GM23338 (cell line): ENCODE measurements at regions not wholly inside any gene's neighbourhood (a gene's known extent, or its start where the extent isn't known, plus 50 kb on each side); places are given as distances from the start of the nearest gene placed in this dataset.

Experiments
- ATAC-seq: fragments of 200-7000 bp; cut with Tn5 transposase; 3 replicates; pipeline ENCODE4 v1.9.1; 2020
- DNase-seq: peaks from one replicate; pipeline ENCODE4 v3.0.0-alpha.2; 2015; ENCODE audit warnings: low spot score
- H2AFZ ChIP-seq: fragments of 200-600 bp; sonication (generic); 2 replicates; pipeline ENCODE4 v1.8.0; 2016; ENCODE audit warnings: antibody characterized with exemption, mild to moderate bottlenecking, moderate library complexity
- H3F3A ChIP-seq: fragments of 200-600 bp; sonication (generic); replicated peaks from 2 replicates; pipeline ENCODE4 v1.8.0; 2017; ENCODE audit warnings: antibody characterized with exemption, mixed run types, low read depth
- H3K27ac ChIP-seq: fragments of 200-600 bp; sonication (generic); 2 replicates; pipeline ENCODE4 v1.6.1; 2016; ENCODE audit warnings: low read depth
- H3K27me3 ChIP-seq: fragments of 200-600 bp; sonication (generic); 2 replicates; pipeline ENCODE4 v1.8.0; 2016; ENCODE audit warnings: mild to moderate bottlenecking, mixed run types, moderate library complexity; ENCODE audit not compliant: insufficient read depth
- H3K36me3 ChIP-seq: fragments of 200-600 bp; sonication (generic); 2 replicates; pipeline ENCODE4 v1.8.0; 2016; ENCODE audit warnings: mild to moderate bottlenecking; ENCODE audit not compliant: insufficient read depth
- H3K4me1 ChIP-seq: fragments of 200-600 bp; sonication (generic); 2 replicates; pipeline ENCODE4 v1.8.0; 2016; ENCODE audit warnings: mild to moderate bottlenecking, moderate library complexity; ENCODE audit not compliant: insufficient read depth
- H3K4me2 ChIP-seq: fragments of 200-600 bp; sonication (generic); 2 replicates; pipeline ENCODE4 v1.7.1; 2017; ENCODE audit warnings: mixed run types
- H3K4me3 ChIP-seq: fragments of 200-600 bp; sonication (generic); 2 replicates; pipeline ENCODE4 v1.6.1; 2016; ENCODE audit warnings: mixed run types
- H3K79me2 ChIP-seq: fragments of 200-600 bp; sonication (generic); replicated peaks from 2 replicates; pipeline ENCODE4 v1.8.0; 2017; ENCODE audit warnings: mild to moderate bottlenecking; ENCODE audit not compliant: insufficient read depth
- H3K9me2 ChIP-seq: fragments of 200-600 bp; sonication (generic); 2 replicates; pipeline ENCODE4 v1.8.0; 2017; ENCODE audit not compliant: insufficient read depth
- H4K20me1 ChIP-seq: fragments of 200-600 bp; sonication (generic); replicated peaks from 2 replicates; pipeline ENCODE4 v1.8.0; 2017; ENCODE audit warnings: mild to moderate bottlenecking; ENCODE audit not compliant: insufficient read depth
- H3K27ac Mint-ChIP-seq: 2 replicates; pipeline ENCODE4 v1.8.0; 2020; ENCODE audit warnings: inconsistent platforms, mild to moderate bottlenecking, moderate library complexity, mixed read lengths
- H3K27me3 Mint-ChIP-seq: 3 replicates; pipeline ENCODE4 v1.8.0; 2022; ENCODE audit warnings: low read depth, mild to moderate bottlenecking, moderate library complexity, mixed read lengths, inconsistent platforms; ENCODE audit not compliant: insufficient read depth, poor library complexity
- H3K36me3 Mint-ChIP-seq: 3 replicates; pipeline ENCODE4 v1.8.0; 2021; ENCODE audit warnings: low read depth, mild to moderate bottlenecking, inconsistent platforms, moderate library complexity, mixed read lengths
- H3K4me1 Mint-ChIP-seq: 3 replicates; pipeline ENCODE4 v1.8.0; 2020; ENCODE audit warnings: mild to moderate bottlenecking, inconsistent platforms, mixed read lengths
- H3K4me3 Mint-ChIP-seq: 3 replicates; pipeline ENCODE4 v1.8.0; 2021; ENCODE audit warnings: moderate library complexity, mild to moderate bottlenecking, inconsistent platforms, mixed read lengths
- H3K9me3 Mint-ChIP-seq: 3 replicates; pipeline ENCODE4 v1.8.0; 2020; ENCODE audit warnings: moderate library complexity, mild to moderate bottlenecking, inconsistent platforms, mixed read lengths
- CREB1 ChIP-seq: fragments of 250-450 bp; sonication (Bioruptor Pico); IDR thresholded peaks from 2 replicates; pipeline ENCODE4 v1.5.0; 2020; ENCODE audit warnings: low read depth, mild to moderate bottlenecking, moderate library complexity
- CTCF ChIP-seq, 2 experiments: fragments of 200-600 bp in 1 of 2; sonication (generic) in 1 of 2; conservative IDR thresholded peaks; 2 replicates each; pipeline versions ENCODE4 v1.5.1 to v1.6.1; 2016 to 2017; ENCODE audit warnings: antibody characterized with exemption in 2 of 2, low read depth in 2 of 2, mild to moderate bottlenecking in 2 of 2, moderate library complexity in 1 of 2
- ETS1 ChIP-seq: IDR thresholded peaks from 2 replicates; pipeline ENCODE4 v1.6.1; 2016; ENCODE audit warnings: antibody characterized with exemption
- EZH2 ChIP-seq: fragments of 200-600 bp; sonication (generic); IDR thresholded peaks from one replicate; pipeline ENCODE4 v1.8.0; 2017; ENCODE audit warnings: antibody characterized with exemption, mild to moderate bottlenecking, low read depth; ENCODE audit not compliant: unreplicated experiment
- EZH2phosphoT487 ChIP-seq: fragments of 200-600 bp; sonication (generic); IDR thresholded peaks from one replicate; pipeline ENCODE4 v1.8.1; 2018; ENCODE audit warnings: antibody characterized with exemption; ENCODE audit not compliant: unreplicated experiment
- JUNB ChIP-seq: IDR thresholded peaks from one replicate; pipeline ENCODE4 v1.6.1; 2016; ENCODE audit warnings: antibody characterized with exemption; ENCODE audit not compliant: unreplicated experiment
- NANOG ChIP-seq: IDR thresholded peaks from 2 replicates; pipeline ENCODE4 v1.6.1; 2016; ENCODE audit warnings: antibody characterized with exemption, borderline replicate concordance
- POLR2AphosphoS5 ChIP-seq: IDR thresholded peaks from 2 replicates; pipeline ENCODE4 v1.6.1; 2016; ENCODE audit warnings: antibody characterized with exemption, low read depth
- REST ChIP-seq: IDR thresholded peaks from one replicate; pipeline ENCODE4 v1.6.1; 2018; ENCODE audit warnings: antibody characterized with exemption; ENCODE audit not compliant: unreplicated experiment
- STAT1 ChIP-seq: IDR thresholded peaks from one replicate; pipeline ENCODE4 v1.6.1; 2016; ENCODE audit warnings: antibody characterized with exemption; ENCODE audit not compliant: unreplicated experiment
- ZNF114 ChIP-seq: fragments of 250-450 bp; sonication (Bioruptor Pico); IDR thresholded peaks from 2 replicates; pipeline ENCODE4 v1.5.0; 2020; ENCODE audit warnings: mild to moderate bottlenecking, moderate library complexity
- ZNF331 ChIP-seq: fragments of 250-450 bp; sonication (Bioruptor Pico); IDR thresholded peaks from 2 replicates; pipeline ENCODE4 v1.5.0; 2020; ENCODE audit warnings: low read depth, mild to moderate bottlenecking, moderate library complexity
- ZNF462 ChIP-seq: fragments of 250-450 bp; sonication (Bioruptor Pico); IDR thresholded peaks from 2 replicates; pipeline ENCODE4 v1.5.0; 2020; ENCODE audit warnings: mild to moderate bottlenecking, moderate library complexity

GRCh38 chr3:78410077-78410476 is 1357.7 kb downstream of the ROBO1 start:
- peaks cover 8% of the 10 kb centered on the region; the same call in 1 of the 2 replicates for H3K9me2 ChIP-seq
- H3K36me3 ChIP-seq, result no peaks in the 10 kb centered on the region
- Mint-ChIP-seq H3K4me1 (peaks cover 2% of the 10 kb centered on the region; the same call in 1 of the 3 replicates), H3K4me3 (no peak overlapping the region), H3K36me3 (no peaks in the 10 kb centered on the region), H3K27ac (no peak overlapping the region), H3K9me3 (no peaks in the 10 kb centered on the region), H3K27me3 (no peaks in the 10 kb centered on the region)
- H3K27ac ChIP-seq, result no peak overlapping the region
- no peak overlapping the region for H3K4me3 ChIP-seq
- no peak for TF ChIP-seq NANOG
- TF ChIP-seq CREB1 (CRISPR knock-in tag), result no peak
- no peak for TF ChIP-seq EZH2phosphoT487
- no peak for TF ChIP-seq STAT1
- TF ChIP-seq JUNB, result no peak
- no peak for TF ChIP-seq REST
- TF ChIP-seq ZNF114 (CRISPR knock-in tag), result no peak
- no peak for TF ChIP-seq ZNF462 (CRISPR knock-in tag)
- no peak for TF ChIP-seq EZH2
- TF ChIP-seq CTCF (conservative IDR thresholded peaks at IDR 0.05; ENCODE audit: low read depth in 2 of 2), result no peak
- no peak for TF ChIP-seq ETS1
- no peak for TF ChIP-seq POLR2AphosphoS5
- TF ChIP-seq ZNF331 (CRISPR knock-in tag), result no peak
- no peaks in the 10 kb centered on the region for H3K79me2 ChIP-seq
- H2AFZ ChIP-seq, result no peak overlapping the region
- H4K20me1 ChIP-seq, result no peaks in the 10 kb centered on the region
- H3K4me1 ChIP-seq, result no peaks in the 10 kb centered on the region; the same call in none of the 2 replicates
- DNase-seq (no peak), ATAC-seq (no peak)
- no peaks in the 10 kb centered on the region for H3F3A ChIP-seq
- no peak overlapping the region for H3K4me2 ChIP-seq
- H3K27me3 ChIP-seq, result no peaks in the 10 kb centered on the region
